Superior temporal gyrus (tissue), 1 donor: ENCODE measurements at regions not wholly inside any gene's neighbourhood (a gene's known extent, or its start where the extent isn't known, plus 50 kb on each side); places are given as distances from the start of the nearest gene placed in this dataset.

ENCODE experiments used
- DNase-seq: peaks from one replicate; pipeline ENCODE4 v3.0.0-alpha.2; 2016; ENCODE audit errors: extremely low spot score

- no peak for DNase-seq
These were observed 238.5 kb downstream of the TBX18 start for GRCh38 chr6:84525907-84526306.

- DNase-seq = no peak
These were observed 239.8 kb downstream of the TBX18 start for GRCh38 chr6:84524636-84525035.

- peak; percentile 15 for DNase-seq
These were observed 242.3 kb downstream of the TBX18 start for GRCh38 chr6:84522135-84522549.

GRCh38 chr6:84521511-84521910 is 242.9 kb downstream of the TBX18 start:
- DNase-seq = no peak

GRCh38 chr6:84517741-84518530 is 246.5 kb downstream of the TBX18 start:
- no peak for DNase-seq

GRCh38 chr6:84516154-84516553 is 248.2 kb downstream of the TBX18 start:
- DNase-seq = no peak

- no peak for DNase-seq
These were observed 249.3 kb downstream of the TBX18 start for GRCh38 chr6:84515067-84515466.

- DNase-seq = no peak
These were observed 250.1 kb downstream of the TBX18 start for GRCh38 chr6:84514089-84514971.

- DNase-seq = no peak
These were observed 252.0 kb downstream of the TBX18 start for GRCh38 chr6:84512391-84512790.

- DNase-seq = no peak
These were observed 252.5 kb downstream of the TBX18 start for GRCh38 chr6:84511929-84512328.

GRCh38 chr6:84508981-84509380 is 255.4 kb downstream of the TBX18 start:
- peak; percentile 17 for DNase-seq

GRCh38 chr6:84508334-84508733 is 256.1 kb downstream of the TBX18 start:
- no peak for DNase-seq

- DNase-seq = no peak
These were observed 260.4 kb downstream of the TBX18 start for GRCh38 chr6:84504025-84504424.

GRCh38 chr6:84501315-84501714 is 263.1 kb downstream of the TBX18 start:
- no peak for DNase-seq

- DNase-seq = no peak
These were observed 263.7 kb downstream of the TBX18 start for GRCh38 chr6:84500726-84501125.

- DNase-seq = no peak
These were observed 265.5 kb downstream of the TBX18 start for GRCh38 chr6:84498905-84499304.

- DNase-seq = no peak
These were observed 265.1 kb upstream of the CEP162 start for GRCh38 chr6:84492241-84493165.

- no peak for DNase-seq
These were observed 262.2 kb upstream of the CEP162 start for GRCh38 chr6:84489598-84489997.

GRCh38 chr6:84486526-84486925 is 259.1 kb upstream of the CEP162 start:
- DNase-seq = no peak

- DNase-seq = no peak
These were observed 241.7 kb upstream of the CEP162 start for GRCh38 chr6:84469144-84469543.

GRCh38 chr6:84467296-84467695 is 239.9 kb upstream of the CEP162 start:
- no peak for DNase-seq

- no peak for DNase-seq
These were observed 239.1 kb upstream of the CEP162 start for GRCh38 chr6:84466511-84466910.
